H1 (cell line): ENCODE measurements at regions not wholly inside any gene's neighbourhood (a gene's known extent, or its start where the extent isn't known, plus 50 kb on each side); places are given as distances from the start of the nearest gene placed in this dataset.
"Not testable (repeated sequence)": the region's sequence is repeated elsewhere in the genome, so short reads cannot be mapped to it uniquely, and the experiment has no call there.

Source experiments
- CTCF ChIA-PET: fragments of 300-600 bp; sonication (Branson Sonifier 250); formaldehyde crosslinking; loops from one replicate; lab custom pipeline; 2021; ENCODE audit not compliant: partially characterized antibody; lab: Charles Lee
- POLR2A ChIA-PET: fragments of 300-600 bp; sonication (Branson Sonifier 250); formaldehyde crosslinking; loops from one replicate; lab custom pipeline; 2021; ENCODE audit warnings: inconsistent platforms; ENCODE audit not compliant: partially characterized antibody; lab: Charles Lee
- DNase-seq, 2 experiments: peaks; one replicate each; pipeline versions ENCODE4 v3.0.0 to v3.0.0-alpha.2; 2010 to 2022; ENCODE audit warnings: low spot score in 2 of 2, low read depth in 1 of 2, mixed read lengths in 1 of 2
- FAIRE-seq: peaks from 2 replicates; lab custom pipeline; 2011; peaks lifted over from hg19 to GRCh38; lab: Jason Lieb, UNC
- H2AFZ ChIP-seq: 2 replicates; pipeline ENCODE4 v1.8.1; 2012; ENCODE audit warnings: low read length, inconsistent platforms
- H2AK5ac ChIP-seq: 2 replicates; pipeline ENCODE4 v1.6.1; 2013; ENCODE audit warnings: low read depth, low read length
- H2BK120ac ChIP-seq: replicated peaks from 2 replicates; pipeline ENCODE3; 2013; ENCODE audit warnings: low read depth, low read length, inconsistent platforms
- H2BK12ac ChIP-seq: 2 replicates; pipeline ENCODE4 v1.6.1; 2013; ENCODE audit warnings: low read depth, low read length
- H2BK15ac ChIP-seq: 2 replicates; pipeline ENCODE4 v1.6.1; 2013; ENCODE audit warnings: low read length
- H2BK20ac ChIP-seq: 2 replicates; pipeline ENCODE4 v1.6.1; 2013; ENCODE audit warnings: low read length
- H2BK5ac ChIP-seq: 2 replicates; pipeline ENCODE4 v1.6.1; 2013; ENCODE audit warnings: low read depth, low read length
- H3K14ac ChIP-seq: 2 replicates; pipeline ENCODE4 v1.6.1; 2013; ENCODE audit warnings: inconsistent platforms; ENCODE audit not compliant: insufficient read length
- H3K18ac ChIP-seq: 2 replicates; pipeline ENCODE4 v1.6.1; 2013; ENCODE audit warnings: low read length; ENCODE audit errors: extremely low read depth
- H3K23ac ChIP-seq: 2 replicates; pipeline ENCODE4 v1.6.1; 2013; ENCODE audit warnings: inconsistent platforms; ENCODE audit not compliant: insufficient read length
- H3K23me2 ChIP-seq: 2 replicates; pipeline ENCODE4 v1.6.1; 2013; ENCODE audit warnings: low read depth, low read length
- H3K27ac ChIP-seq: 2 replicates; pipeline ENCODE4 v1.6.1; 2011; ENCODE audit warnings: low read depth, low read length, inconsistent platforms
- H3K27me3 ChIP-seq, 4 experiments: replicated peaks in 1 of 4; 1 replicate in 1 of 4; 2 replicates in 3 of 4; pipeline versions ENCODE4 v1.6.1 to v1.8.1; 2011 to 2013; ENCODE audit warnings: low read length in 3 of 4, mild to moderate bottlenecking in 3 of 4, inconsistent platforms in 2 of 4, mixed read lengths in 2 of 4, moderate library complexity in 1 of 4; ENCODE audit not compliant: control insufficient read depth in 3 of 4, insufficient read depth in 3 of 4; ENCODE audit errors: extremely low read depth in 1 of 4
- H3K36me3 ChIP-seq, 4 experiments: 2 replicates each; pipeline versions ENCODE4 v1.6.1 to v1.8.1; 2011 to 2013; ENCODE audit warnings: mild to moderate bottlenecking in 4 of 4, low read length in 3 of 4, moderate library complexity in 2 of 4, control low read depth in 1 of 4, inconsistent platforms in 1 of 4; ENCODE audit not compliant: insufficient read depth in 4 of 4, control insufficient read depth in 2 of 4
- H3K4ac ChIP-seq: replicated peaks from 2 replicates; pipeline ENCODE3; 2013; ENCODE audit warnings: low read length, low read depth, mixed read lengths, inconsistent platforms; ENCODE audit not compliant: insufficient read length
- H3K4me1 ChIP-seq, 4 experiments: replicated peaks in 1 of 4; 1 replicate in 1 of 4; 2 replicates in 3 of 4; pipeline versions ENCODE4 v1.6.1 to v1.8.1; 2011 to 2013; ENCODE audit warnings: low read length in 3 of 4, inconsistent platforms in 2 of 4, mixed read lengths in 1 of 4; ENCODE audit not compliant: insufficient read depth in 4 of 4, control insufficient read depth in 3 of 4
- H3K4me2 ChIP-seq, 2 experiments: 2 replicates each; pipeline versions ENCODE4 v1.6.1 to v1.8.1; 2011 to 2013; ENCODE audit warnings: low read depth in 2 of 2, low read length in 2 of 2, control low read depth in 1 of 2, inconsistent platforms in 1 of 2, mild to moderate bottlenecking in 1 of 2; ENCODE audit not compliant: insufficient read depth in 1 of 2
- H3K4me3 ChIP-seq, 4 experiments: fragments of 200-600, 300-600 bp in 1 of 4; sonication (generic), shearing (Covaris generic), sonication (Bioruptor Twin) in 1 of 4; 2 replicates each; pipeline versions ENCODE4 v1.5.1 to v1.8.1; 2011 to 2016; ENCODE audit warnings: low read length in 4 of 4, low read depth in 3 of 4, control low read depth in 2 of 4, inconsistent platforms in 2 of 4, mild to moderate bottlenecking in 2 of 4, mixed read lengths in 1 of 4, moderate library complexity in 1 of 4; ENCODE audit not compliant: insufficient read depth in 2 of 4; ENCODE audit errors: extremely low read depth in 1 of 4
- H3K56ac ChIP-seq: replicated peaks from 2 replicates; pipeline ENCODE3; 2013; ENCODE audit warnings: low read depth, mild to moderate bottlenecking, mixed read lengths, low read length, inconsistent platforms; ENCODE audit not compliant: insufficient read length
- H3K79me1 ChIP-seq: 2 replicates; pipeline ENCODE4 v1.6.1; 2013; ENCODE audit warnings: low read depth, low read length, control low read depth
- H3K79me2 ChIP-seq, 2 experiments: 2 replicates each; pipeline versions ENCODE4 v1.6.1 to v1.8.1; 2012 to 2013; ENCODE audit warnings: low read length in 2 of 2, mild to moderate bottlenecking in 2 of 2, inconsistent platforms in 1 of 2; ENCODE audit not compliant: insufficient read depth in 2 of 2, control insufficient read depth in 1 of 2
- H3K9ac ChIP-seq, 4 experiments: replicated peaks in 1 of 4; 1 replicate in 1 of 4; 2 replicates in 3 of 4; pipeline versions ENCODE4 v1.6.1 to v1.8.1; 2011 to 2013; ENCODE audit warnings: low read depth in 3 of 4, low read length in 3 of 4, control low read depth in 2 of 4, mild to moderate bottlenecking in 2 of 4, moderate library complexity in 2 of 4, inconsistent platforms in 1 of 4; ENCODE audit errors: extremely low read depth in 1 of 4
- H3K9me3 ChIP-seq, 2 experiments: 2 replicates each; pipeline versions ENCODE4 v1.6.1 to v1.8.1; 2012 to 2013; ENCODE audit warnings: mild to moderate bottlenecking in 2 of 2, moderate library complexity in 2 of 2, control low read depth in 1 of 2, inconsistent platforms in 1 of 2, low read depth in 1 of 2, low read length in 1 of 2, mixed read lengths in 1 of 2; ENCODE audit not compliant: insufficient read depth in 2 of 2
- H4K20me1 ChIP-seq, 2 experiments: replicated peaks in 1 of 2; 2 replicates each; pipeline versions ENCODE3 to v1.8.1; 2011 to 2013; ENCODE audit warnings: inconsistent platforms in 2 of 2, low read length in 2 of 2, mild to moderate bottlenecking in 1 of 2; ENCODE audit not compliant: insufficient read depth in 2 of 2, control insufficient read depth in 1 of 2
- H4K5ac ChIP-seq: 2 replicates; pipeline ENCODE4 v1.6.1; 2013; ENCODE audit warnings: low read length, low read depth, mixed read lengths, inconsistent platforms; ENCODE audit not compliant: insufficient read length
- H4K8ac ChIP-seq: 2 replicates; pipeline ENCODE4 v1.8.0; 2013; ENCODE audit warnings: mild to moderate bottlenecking, moderate library complexity, low read length, inconsistent platforms; ENCODE audit not compliant: insufficient read depth; ENCODE audit errors: extremely low read depth
- H4K91ac ChIP-seq: replicated peaks from 2 replicates; pipeline ENCODE3; 2013; ENCODE audit warnings: low read length, mixed read lengths, inconsistent platforms; ENCODE audit not compliant: insufficient read length
- WGBS, 2 experiments: shearing (Covaris generic) in 1 of 2; methylation state at CpG; one replicate each; pipeline versions ENCODE4 v1.1.6 to v1.1.7; 2013 to 2015; ENCODE audit warnings: low lambda C conversion rate in 2 of 2, mixed read lengths in 2 of 2, inconsistent platforms in 1 of 2, low coverage in 1 of 2, missing lambda C conversion rate in 1 of 2; ENCODE audit not compliant: insufficient replicate concordance in 2 of 2, insufficient coverage in 1 of 2, insufficient read length in 1 of 2; ENCODE audit errors: extremely low coverage in 1 of 2, missing lambda C conversion rate in 1 of 2; 5-methylcytosine and 5-hydroxymethylcytosine counted together

GRCh38 chr2:8613207-8613999, 68.5 kb upstream of the ID2 start:
- H3K9ac ChIP-seq, H3K4me1 ChIP-seq, DNase-seq, H3K23ac ChIP-seq, H3K79me1 ChIP-seq, H3K14ac ChIP-seq, H3K56ac ChIP-seq, H3K4ac ChIP-seq, H2BK15ac ChIP-seq, H4K5ac ChIP-seq, POLR2A ChIA-PET, H3K9me3 ChIP-seq, FAIRE-seq, H2AK5ac ChIP-seq, H3K79me2 ChIP-seq, H3K4me2 ChIP-seq, H2BK5ac ChIP-seq, H2BK120ac ChIP-seq, H2BK20ac ChIP-seq, H3K27me3 ChIP-seq, H4K8ac ChIP-seq, H4K20me1 ChIP-seq, H2BK12ac ChIP-seq, H3K36me3 ChIP-seq, H4K91ac ChIP-seq, H3K4me3 ChIP-seq, H3K18ac ChIP-seq, H3K27ac ChIP-seq, H3K23me2 ChIP-seq, H2AFZ ChIP-seq: not testable (repeated sequence)
- CTCF ChIA-PET, result interaction anchor here (1.3 kb wide), 1 partner anchor 11 kb away, joined by 4 read pairs; no protein-coding TSS in a partner anchor
- 91% methylated on average over 8 of the region's 8 CpGs; no CpG with 5 or more reads in 1 of the 2 experiments for WGBS, 2 experiments
